Central memory CD4-positive, alpha-beta T cell (primary cell): ENCODE measurements at regions not wholly inside any gene's neighbourhood (a gene's known extent, or its start where the extent isn't known, plus 50 kb on each side); places are given as distances from the start of the nearest gene placed in this dataset.
"Not testable (repeated sequence)": the region's sequence is repeated elsewhere in the genome, so short reads cannot be mapped to it uniquely, and the experiment has no call there.

Source experiments
- DNase-seq: peaks from one replicate; pipeline ENCODE4 v3.0.0; 2022

DNA sequence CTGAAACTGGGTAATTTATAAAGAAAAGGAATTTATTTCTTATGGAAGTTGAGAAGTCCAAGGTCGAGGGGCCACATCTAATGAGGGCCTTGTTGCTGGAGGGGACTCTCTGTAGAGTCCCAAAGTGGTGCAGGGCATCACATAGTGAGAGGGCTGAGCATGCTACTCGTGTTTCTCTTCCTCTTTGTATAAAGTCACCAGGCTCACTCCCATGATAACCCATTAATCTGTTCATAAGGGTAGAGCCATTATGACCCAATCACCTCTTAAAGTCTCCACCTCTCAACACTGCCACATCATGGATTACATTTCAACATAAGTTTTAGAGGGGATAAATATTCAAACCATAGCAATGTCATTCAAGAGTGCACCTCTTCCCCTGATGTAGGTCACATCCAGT is 79.1 kb upstream of the ATP2B1 start:
- DNase-seq = no peak

DNA sequence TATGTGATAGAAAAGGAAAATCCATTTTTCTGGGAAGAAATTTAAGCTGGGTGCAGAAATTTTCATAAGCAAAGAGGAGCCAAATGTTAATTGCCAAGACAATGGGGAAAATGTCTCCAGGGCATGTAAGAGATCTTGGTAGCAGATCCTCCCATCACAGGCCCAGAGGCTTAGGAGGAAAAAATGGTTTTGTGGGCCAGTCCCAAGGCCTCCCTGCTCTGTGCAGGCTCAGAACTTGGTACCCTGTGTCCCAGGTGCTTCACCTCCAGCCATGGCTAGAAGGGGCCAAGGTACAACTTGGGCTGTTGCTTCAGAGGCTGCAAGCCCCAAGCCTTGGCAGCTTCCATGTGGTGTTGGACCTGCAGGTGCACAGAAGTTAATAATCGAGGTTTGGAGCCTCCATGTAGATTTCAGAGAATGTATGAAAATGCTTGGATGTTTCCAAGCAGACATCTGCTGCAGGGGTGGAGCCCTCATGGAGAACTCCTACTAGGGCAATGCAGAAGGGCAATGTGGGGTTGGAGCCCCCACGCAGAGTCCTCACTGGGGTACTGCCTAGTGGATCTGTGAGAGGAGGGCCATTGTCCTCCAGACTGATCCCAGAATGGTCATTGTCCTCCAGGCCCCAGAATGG is 77.7 kb upstream of the ATP2B1 start:
- DNase-seq = no peak

DNA sequence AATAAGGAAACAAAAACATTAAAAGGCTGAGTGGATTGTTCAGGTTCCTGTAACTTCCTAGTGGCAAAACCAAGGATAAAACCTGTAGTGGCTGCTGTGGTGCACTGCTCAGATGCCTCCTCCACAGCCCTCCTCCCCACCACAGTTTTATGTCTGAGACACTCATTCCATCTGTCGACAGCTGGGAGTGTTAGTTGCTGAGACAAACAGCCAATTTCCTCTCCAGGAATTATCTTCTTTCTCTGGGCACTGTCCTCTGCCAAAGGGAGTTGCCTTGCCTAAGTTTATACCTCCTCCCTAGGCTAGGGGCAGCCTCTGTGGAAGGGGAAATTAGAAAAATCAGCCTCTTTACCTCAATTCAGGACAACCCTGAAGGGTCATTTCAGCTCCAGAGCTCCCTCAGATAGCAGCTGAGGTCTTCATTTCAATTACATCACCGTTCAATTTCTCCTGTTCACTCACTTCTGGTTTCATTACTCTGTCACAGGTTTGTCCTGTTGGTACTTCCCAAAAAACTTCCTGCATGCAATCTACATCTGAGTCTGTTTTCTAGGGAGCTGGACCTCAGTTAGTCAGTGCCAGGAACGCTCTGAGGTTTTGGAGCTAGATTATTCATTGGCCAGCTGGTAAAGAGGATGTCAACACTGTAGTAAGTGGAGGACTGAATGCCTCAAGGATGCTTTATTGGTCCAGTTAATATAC is 74.9 kb upstream of the ATP2B1 start:
- no peak for DNase-seq

DNA sequence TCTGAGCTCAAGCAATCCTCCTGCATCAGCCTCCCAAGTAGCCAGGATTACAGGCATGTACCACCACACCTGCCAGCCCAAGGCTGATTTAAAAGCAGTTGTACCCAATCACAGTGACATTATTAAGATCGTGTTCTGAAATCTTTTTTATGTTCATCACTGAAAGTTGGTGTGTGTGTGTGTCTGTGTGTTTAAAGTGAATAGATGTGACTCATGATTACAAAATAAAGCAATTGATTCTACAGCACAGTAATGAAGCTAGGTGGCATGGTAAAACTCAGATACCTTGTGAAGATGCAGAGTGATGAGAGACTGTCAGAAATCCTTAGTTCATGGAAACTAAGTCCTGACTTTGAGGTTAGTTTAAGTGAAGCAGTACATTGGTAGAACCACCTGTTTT is 74.2 kb upstream of the ATP2B1 start:
- no peak for DNase-seq

DNA sequence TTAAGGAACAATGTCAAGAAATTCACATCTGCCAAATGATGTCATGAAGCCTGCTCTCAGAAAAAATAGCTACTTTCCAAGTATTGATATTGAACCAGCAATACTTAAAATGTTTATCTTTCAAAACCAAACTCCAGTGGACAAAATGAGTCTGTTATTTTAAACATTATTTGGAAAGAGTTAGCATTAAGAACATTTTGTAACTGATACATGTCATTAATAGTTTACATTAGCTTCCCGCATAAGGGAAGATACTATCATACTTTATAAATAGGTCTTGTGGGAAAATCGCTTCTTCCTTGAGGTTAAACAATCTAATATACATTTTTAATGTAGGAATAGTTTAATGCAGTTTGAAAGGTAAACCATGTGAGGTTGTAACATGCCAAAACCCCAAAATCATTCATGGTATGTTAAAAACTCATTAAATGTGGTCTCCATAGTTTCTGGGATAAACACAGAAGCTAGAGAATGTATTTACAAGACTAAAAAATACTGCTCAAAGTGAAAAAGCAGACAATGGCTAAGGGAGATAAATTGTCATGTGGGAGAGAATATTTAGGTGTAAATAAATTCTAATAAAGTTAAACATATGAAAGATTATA is 73.4 kb upstream of the ATP2B1 start:
- DNase-seq = no peak

DNA sequence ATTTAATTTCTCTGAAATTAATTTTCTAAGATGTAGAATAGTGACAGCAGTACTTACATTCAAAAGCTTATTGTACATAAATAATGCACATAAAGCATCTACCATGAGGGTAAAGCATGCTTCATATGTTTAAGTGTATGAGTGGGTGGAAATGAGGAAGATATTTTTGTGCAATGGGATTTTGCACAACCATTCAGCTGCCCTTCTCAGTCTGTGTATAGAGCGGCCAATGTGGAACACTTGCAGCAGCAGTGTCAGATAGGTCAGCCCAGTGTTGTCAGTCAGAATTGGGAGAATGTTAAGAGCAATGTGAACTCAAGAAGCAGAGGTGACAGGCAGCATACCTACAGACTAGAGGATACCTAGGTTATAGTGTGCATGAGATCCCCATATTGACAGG is 72.5 kb upstream of the ATP2B1 start:
- DNase-seq = no peak

DNA sequence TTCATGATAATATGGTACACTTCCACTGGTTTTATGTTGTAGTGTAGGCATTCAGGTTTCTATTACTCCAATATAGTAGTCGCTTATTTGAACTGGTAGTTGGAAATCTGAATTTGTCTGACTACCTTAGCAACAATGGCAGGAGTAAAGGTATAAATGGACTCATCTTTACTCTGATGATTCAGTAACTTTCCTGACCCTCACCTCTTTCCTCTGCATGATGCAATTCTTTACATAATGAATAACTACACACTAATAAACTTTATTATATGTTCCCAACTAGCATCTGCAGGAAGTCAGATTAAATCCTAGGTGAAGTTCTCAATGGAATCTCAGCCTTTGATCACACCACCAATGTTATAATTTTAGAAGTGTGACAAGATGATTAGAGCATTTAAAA is 70.5 kb upstream of the ATP2B1 start:
- DNase-seq = no peak

DNA sequence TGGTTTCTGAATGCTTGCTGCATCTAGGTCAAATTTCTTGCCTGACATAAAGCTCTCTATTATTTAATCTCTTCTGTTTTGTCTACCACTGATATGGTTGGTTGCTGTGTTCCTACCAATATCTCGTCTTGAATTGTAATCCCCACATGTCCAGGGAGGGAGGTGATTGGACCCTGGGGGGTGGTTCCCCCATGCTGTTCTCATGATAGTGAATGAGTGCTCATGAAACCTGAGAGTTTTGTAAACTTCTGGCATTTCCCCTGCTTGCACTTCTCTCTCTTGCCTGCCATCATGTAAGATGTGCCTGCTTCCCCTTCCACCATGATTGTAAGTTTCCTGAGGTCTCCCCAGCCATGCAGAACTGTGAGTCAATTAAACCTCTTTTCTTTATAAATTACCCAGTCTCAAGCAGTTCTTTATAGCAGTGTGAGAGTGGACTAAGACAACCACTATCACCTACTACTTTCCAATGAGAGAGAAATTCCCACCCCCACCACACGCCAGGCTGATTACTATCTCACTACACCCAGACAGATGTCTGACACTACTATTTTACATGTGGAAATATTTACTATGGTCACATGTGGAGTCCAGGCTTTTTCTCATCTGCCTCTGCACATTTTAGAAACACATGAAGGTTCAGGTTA is 69.2 kb upstream of the ATP2B1 start:
- no peak for DNase-seq

DNA sequence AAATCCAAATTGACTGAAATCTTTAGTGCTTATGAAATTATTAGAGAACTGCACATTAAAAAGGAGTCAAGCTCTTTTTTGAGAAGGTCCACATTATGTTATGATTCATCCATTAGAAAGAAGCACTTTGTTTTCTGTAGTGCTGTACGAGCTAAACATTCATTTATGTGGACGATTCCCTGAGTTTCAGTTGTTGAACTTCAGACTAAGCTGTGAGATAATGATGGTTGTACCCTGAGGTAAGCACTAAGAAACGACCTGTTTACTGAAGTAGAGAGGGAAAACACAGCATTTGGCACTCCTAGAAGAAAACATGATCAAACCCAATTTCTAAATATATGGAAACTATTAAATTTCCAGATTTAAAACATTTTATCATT is 67.3 kb upstream of the ATP2B1 start:
- DNase-seq = no peak

DNA sequence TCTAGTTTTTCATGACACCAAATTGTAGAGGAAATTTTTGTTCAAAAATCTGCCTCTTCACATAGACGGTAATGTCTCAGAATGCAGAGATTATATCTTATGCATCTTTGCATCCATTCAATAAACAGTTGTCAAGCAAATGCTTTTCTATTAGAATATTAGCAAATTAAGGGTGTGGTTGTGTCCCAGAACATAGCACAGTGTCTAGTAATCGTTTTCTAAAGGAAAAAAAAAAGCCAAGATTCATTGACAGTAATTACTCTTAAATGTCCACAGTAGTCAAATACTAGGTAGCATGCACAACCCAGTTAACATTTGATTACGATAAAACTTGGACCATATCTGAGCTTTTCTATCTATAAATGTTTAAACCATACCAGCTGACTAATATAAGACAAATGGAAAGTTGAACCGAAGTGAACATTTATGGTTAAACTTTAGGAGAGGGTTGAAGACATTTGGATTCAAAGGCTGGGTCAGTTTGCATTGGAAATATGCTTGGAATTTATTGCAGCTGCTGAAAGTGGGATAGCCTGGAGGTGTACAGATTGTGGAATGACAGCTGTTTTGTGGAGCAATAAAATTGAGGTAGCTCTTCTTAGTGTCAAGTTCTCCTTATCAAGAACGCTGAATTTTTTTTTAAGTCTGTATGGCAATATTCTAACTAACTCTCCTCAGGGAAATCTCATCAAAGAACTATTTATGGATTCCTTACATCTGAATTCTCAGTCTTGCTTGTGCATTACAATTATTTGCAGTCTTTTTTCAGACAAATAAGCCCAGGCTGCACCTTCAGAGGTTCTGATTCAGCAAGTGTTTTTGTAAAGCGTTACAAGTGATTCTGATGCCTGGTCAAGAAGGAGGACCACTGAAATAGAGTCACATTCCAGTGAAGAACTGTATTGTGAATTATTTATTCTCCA is 66.7 kb upstream of the ATP2B1 start:
- no peak for DNase-seq

DNA sequence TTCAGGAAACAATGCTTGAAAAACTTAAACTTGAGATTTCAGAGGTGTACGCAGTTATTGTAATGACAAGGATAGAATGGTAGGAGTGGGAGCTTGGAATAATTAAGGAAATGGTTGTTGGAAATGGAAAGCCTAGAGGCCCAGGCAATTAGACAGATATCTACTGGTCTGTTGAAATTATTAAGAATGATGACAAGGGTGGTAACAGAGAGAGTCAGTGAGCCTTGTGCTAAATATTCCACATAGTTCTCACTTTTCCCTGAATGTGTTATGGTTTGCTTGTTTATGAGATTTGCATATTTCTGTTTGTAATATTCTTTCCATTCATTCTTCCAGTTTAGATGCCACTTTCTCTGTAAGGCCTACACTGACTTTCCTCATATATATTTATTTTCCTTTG is 66.0 kb upstream of the ATP2B1 start:
- DNase-seq = no peak

DNA sequence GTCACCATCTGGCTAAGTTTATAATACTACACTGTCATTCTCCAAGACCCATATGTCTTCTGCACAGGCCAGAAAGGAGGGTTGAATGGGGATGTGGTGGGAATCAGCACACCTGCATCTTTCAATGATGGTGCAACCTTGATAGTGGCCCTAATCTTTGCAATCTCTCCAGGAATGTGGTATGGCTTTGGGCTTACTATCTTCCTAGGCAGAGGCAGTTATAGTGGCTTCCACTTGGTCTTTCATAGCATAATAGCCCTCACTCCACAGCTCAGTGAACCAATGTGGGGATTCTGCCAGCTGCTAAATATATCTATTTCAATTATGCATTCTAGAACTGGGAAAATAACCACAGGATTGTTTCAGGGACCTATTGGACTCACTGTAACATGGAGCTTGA is 61.8 kb upstream of the ATP2B1 start:
- no peak for DNase-seq

DNA sequence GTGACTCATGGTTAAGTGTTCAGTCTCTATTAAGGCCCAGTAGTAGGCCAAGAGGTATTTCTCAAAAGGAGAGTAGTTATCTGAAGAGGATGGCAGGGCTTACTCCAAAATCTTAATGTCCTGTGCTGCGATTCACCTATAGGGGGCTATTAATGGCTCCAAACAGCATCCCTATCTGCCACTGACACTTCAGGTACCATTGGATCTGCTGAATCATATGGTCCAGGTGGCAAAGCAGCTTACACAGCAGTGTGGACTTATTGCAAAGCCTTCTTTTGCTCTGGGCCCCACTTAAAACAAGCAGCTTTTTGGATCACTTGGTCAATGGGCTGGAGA is 60.8 kb upstream of the ATP2B1 start:
- no peak for DNase-seq

DNA sequence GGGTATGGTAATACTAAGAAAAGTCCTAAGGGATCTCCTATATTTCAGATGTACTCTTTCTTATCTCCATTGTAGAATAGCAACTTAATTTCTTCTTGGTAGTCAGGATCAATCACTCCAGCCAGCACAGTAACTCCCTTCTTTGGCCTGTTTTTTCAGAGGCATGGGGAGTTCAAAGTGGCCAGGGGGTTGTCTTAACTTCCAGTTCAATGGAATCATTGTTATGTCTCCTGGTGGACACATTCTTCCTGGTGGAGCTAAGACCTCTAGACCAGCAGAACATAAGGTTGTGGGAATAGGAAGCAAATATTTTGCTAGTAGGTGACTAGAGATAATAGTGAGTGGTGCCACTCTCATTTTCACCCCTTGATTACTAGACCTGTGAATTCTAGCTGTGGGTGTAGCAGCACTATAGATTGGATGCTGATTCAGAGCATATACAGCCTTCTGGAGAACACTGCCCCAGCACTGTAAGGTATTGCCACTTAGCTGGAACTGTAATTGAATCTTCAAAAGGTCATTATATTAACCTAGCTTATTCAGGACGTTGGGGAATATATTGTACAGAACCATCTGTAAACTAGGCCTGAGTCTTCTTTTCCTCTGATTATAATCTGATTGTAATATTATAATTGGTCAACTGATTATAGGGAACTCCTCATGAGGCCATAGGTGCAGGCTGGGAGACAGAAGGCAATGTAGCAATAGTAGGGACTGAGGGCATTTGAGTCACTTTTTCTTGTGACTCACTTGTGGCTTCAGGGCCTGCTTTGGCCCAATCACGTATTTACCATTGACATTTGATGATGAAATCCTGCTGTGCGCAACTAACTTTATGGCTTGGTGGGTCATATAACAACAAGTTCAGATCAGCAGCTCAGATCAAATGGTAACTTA is 60.2 kb upstream of the ATP2B1 start:
- DNase-seq = no peak

DNA sequence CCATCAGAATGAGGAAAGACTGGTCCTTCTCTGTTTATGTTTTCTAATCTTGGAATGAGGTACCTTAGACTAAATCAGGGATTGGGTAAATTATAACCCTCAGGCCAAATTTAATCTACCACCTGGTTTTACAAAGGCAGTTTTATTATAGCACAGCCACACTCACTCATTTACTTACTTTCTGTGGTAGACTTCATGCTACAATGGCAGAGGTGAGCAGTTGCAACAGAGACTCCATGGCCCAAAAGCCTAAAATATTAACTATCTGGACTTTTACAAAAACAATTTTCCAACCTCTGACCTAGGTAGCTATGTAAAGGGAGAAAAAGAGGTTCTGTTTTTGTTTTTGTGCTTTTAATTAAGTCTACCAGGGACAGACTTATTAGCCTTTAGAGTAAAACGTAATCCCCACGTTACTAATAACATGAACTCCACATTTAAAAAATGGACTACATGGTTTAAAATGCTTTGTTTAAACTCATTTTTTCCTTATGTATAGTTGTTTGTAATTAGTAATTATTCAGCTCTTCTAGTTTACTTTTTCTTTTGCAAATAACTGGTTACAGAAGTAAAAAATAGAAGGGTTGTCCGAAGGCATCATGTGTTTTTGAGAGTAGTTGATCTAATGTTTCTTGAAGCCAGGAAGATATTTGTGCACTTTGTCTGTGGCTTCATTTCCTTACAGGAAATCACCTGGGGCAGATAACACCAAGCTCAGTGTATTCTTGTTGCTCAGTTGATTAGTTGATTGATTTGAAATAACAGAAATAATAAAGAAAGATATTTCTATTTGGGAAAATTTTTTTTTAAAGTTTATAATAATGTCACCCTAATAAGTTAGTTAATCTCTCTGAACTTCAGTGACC is 57.6 kb upstream of the ATP2B1 start:
- DNase-seq = peak; percentile 21

DNA sequence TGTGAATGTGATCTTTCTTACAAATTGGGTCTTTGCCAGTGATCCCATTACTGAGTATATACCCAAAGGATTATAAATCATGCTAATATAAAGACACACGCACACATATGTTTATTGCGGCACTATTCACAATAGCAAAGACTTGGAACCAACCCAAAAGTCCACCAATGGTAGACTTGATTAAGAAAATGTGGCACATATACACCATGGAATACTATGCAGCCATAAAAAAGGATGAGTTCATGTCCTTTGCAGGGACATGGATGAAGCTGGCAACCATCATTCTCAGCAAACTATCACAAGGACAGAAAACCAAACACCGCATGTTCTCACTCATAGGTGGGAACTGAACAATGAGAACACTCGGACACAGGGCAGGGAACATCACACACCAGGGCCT is 55.5 kb upstream of the ATP2B1 start:
- not testable (repeated sequence) for DNase-seq

DNA sequence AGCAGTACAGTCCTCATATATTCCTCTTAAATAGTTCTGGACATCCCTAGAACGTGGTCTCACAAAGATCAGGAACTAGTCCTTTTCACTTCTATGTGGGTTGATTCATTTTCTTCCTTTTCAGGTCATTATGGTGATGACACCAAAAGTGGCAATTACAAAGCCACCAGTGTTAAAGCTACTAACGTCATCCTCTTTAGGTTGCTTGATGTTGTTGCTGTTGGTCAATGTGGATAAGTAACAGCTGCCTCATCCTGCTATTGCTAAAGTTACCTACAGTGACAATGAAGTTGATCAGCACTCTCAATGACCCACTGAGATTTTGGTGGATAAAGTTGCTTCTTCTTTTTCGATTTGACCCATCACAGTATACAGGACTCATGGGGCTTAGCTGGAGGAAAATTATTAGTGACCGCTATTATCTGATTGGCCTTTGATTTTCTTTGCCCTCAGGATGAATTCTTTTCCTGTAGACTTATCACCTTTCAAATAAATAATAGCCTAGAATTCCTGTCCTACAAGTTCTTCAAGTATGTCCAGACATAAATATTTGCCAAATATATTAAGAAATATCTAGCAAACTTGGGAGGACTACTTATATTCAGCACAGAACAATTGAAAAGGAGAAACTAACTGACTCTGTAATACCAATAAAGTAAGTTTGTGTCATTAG is 54.0 kb upstream of the ATP2B1 start:
- DNase-seq = no peak

DNA sequence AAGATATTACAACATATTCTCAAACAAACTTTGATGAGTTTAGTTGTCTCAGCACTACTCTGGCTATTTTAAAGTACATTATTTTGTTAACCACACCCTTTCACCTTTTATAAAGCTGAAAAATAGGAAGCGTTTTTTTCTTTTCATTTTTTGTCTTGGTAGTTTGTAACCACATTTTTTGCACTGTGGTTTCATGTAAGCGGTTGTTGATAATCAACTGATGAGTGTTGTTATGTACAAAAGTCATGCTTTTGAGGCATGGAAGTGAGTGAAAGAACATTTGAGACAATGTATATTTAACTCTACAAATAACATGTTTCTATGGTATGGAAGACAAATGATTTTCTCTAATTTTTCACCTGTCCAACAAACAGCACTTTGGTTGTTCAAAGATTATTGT is 52.1 kb upstream of the ATP2B1 start:
- DNase-seq = peak; percentile 57
